ENCODE measurements at regions not wholly inside any gene's neighbourhood (a gene's known extent, or its start where the extent isn't known, plus 50 kb on each side); places are given as distances from the start of the nearest gene placed in this dataset.

DNA sequence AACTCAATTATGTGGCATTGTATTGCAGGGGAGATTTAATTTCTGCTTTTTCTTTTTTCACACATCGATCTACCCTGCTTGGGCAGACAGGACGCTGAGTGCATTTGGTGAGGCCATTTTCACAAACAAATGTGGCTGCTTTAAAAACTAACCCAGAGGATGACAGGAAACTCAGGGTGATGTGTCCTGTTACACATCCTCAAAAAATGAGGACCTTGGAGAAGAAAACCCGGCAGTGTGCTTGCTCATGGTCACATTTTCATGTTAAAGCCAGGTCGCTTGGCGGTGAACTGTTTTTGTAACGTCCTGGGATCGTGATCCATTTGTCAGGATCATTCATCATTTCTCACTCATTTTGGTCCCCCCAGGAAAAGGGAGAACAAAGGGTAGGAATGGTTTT lies 478.3 kb upstream of the ADAMTS16 start:
- Mint-ChIP-seq H3K27me3 (ENCODE audit: unreplicated experiment) (peaks cover 4% of the 10 kb centered on the region), H3K4me3 (ENCODE audit: unreplicated experiment) (peak overlapping the region; percentile 64), H3K27ac (ENCODE audit: unreplicated experiment) (peak overlapping the region; percentile 96), H3K36me3 (ENCODE audit: unreplicated experiment) (peaks cover 8% of the 10 kb centered on the region), H3K9me3 (ENCODE audit: unreplicated experiment) (peaks cover 12% of the 10 kb centered on the region), H3K4me1 (ENCODE audit: low read depth, unreplicated experiment) (peaks cover 56% of the 10 kb centered on the region)
- DNase-seq: no peak
- TF ChIP-seq, protein P1, sequence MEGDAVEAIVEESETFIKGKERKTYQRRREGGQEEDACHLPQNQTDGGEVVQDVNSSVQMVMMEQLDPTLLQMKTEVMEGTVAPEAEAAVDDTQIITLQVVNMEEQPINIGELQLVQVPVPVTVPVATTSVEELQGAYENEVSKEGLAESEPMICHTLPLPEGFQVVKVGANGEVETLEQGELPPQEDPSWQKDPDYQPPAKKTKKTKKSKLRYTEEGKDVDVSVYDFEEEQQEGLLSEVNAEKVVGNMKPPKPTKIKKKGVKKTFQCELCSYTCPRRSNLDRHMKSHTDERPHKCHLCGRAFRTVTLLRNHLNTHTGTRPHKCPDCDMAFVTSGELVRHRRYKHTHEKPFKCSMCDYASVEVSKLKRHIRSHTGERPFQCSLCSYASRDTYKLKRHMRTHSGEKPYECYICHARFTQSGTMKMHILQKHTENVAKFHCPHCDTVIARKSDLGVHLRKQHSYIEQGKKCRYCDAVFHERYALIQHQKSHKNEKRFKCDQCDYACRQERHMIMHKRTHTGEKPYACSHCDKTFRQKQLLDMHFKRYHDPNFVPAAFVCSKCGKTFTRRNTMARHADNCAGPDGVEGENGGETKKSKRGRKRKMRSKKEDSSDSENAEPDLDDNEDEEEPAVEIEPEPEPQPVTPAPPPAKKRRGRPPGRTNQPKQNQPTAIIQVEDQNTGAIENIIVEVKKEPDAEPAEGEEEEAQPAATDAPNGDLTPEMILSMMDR (IDR thresholded peaks at IDR 0.05; ENCODE audit: partially characterized antibody, unreplicated experiment): no peak

DNA sequence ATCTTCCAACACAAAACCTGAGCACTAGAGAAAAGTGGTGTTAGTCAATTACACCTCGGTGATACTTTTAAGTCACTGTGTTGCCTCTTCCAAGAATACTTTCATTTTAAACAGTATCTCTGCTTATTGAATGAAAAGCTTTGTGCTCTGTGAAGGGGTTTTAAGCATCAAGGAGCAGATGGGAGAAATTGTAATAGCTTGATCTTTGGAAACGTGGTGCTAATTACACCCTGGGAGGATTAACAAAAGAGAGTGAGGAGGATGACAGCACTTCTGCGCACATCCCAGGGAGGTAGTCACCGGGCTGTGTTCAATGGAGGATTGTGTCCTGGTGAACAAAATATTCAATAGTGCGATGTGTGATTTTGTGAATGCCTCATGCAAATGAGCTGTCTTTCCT lies 477.4 kb upstream of the ADAMTS16 start:
- TF ChIP-seq, protein P1 (IDR thresholded peaks at IDR 0.05; ENCODE audit: partially characterized antibody, unreplicated experiment): no peak
- no peak for DNase-seq
- H3K27me3 Mint-ChIP-seq (ENCODE audit: unreplicated experiment): peaks cover 4% of the 10 kb centered on the region

DNA sequence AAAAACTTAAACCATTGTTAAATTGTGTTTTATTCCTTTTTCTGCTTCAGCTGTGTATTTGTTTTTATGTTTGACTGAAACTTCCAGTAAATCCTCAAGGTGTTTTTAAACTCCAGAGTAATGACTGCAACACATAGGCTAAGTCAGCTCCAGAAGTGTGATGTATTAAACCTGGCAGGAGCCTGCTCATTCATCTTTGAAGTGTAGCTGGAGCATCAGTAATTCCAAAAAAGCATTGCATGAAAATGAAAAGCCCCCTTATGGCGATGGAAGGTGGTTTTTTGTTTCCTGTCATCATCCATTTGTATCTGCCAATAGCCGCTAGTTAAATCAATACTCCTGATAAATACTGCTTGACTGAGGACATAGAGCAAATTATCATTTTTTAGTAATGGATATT lies 474.2 kb upstream of the ADAMTS16 start:
- Mint-ChIP-seq H3K4me1 (ENCODE audit: low read depth, unreplicated experiment) (peaks cover 49% of the 10 kb centered on the region), H3K27ac (ENCODE audit: unreplicated experiment) (no peak overlapping the region)

More for the DNA sequence above, 477.4 kb upstream of the ADAMTS16 start:
- Mint-ChIP-seq H3K9me3 (ENCODE audit: unreplicated experiment) (peaks cover 12% of the 10 kb centered on the region), H3K27ac (ENCODE audit: unreplicated experiment) (peak overlapping the region; percentile 96), H3K36me3 (ENCODE audit: unreplicated experiment) (peaks cover 8% of the 10 kb centered on the region), H3K4me3 (ENCODE audit: unreplicated experiment) (peak overlapping the region; percentile 72), H3K4me1 (ENCODE audit: low read depth, unreplicated experiment) (peaks cover 59% of the 10 kb centered on the region)

DNA sequence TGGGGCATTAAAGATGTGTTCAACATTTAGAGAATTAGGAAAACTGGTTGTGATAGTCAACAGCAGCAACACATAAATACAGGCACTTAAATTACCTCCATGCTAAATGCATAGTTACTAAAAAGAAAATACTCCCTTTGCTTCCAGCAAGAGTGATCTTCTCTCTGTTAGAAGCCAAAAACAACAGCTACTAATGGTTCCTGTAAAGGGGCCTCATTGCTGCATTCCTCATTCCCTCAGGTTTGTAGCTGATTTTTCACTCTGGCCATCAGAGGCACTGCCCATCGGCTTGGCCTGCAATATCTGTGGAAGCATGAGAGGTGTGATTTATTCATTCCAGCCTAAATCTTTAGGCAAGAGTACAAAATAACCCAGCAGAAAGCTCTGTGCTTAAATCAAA lies 466.0 kb upstream of the ADAMTS16 start:
- TF ChIP-seq, protein P1 (IDR thresholded peaks at IDR 0.05; ENCODE audit: partially characterized antibody, unreplicated experiment): no peak

More for the DNA sequence above, 474.2 kb upstream of the ADAMTS16 start:
- TF ChIP-seq, protein P1 (IDR thresholded peaks at IDR 0.05; ENCODE audit: partially characterized antibody, unreplicated experiment): peak; percentile 16
- peaks cover 4% of the 10 kb centered on the region for H3K27me3 Mint-ChIP-seq (ENCODE audit: unreplicated experiment)
- DNase-seq: no peak
- no peaks in the 10 kb centered on the region for H3K36me3 Mint-ChIP-seq (ENCODE audit: unreplicated experiment)
- no peak overlapping the region for H3K4me3 Mint-ChIP-seq (ENCODE audit: unreplicated experiment)
- H3K9me3 Mint-ChIP-seq (ENCODE audit: unreplicated experiment): peaks cover 13% of the 10 kb centered on the region

DNA sequence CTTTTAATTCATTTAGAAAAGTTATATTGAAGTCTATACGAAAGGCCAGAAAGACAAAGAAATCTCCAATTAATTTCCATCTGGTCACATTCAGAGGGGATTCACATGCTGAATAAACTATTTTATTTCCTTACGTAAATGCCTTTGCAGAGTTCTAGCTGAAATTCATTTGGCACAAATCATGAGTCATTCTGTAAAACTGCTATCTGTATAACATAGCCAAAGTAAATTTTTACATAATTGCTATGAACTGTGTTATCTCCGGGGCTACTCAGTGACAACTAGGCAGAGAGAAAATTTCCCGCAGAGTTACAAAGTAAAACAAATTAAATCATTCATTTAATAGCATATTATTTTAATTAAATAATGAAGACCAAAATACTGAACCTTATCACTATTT lies 463.2 kb upstream of the ADAMTS16 start:
- no peak overlapping the region for H3K4me3 Mint-ChIP-seq (ENCODE audit: unreplicated experiment)
- TF ChIP-seq, protein P1 (IDR thresholded peaks at IDR 0.05; ENCODE audit: partially characterized antibody, unreplicated experiment): no peak
- peaks cover 2% of the 10 kb centered on the region for H3K9me3 Mint-ChIP-seq (ENCODE audit: unreplicated experiment)
- DNase-seq: no peak
- no peaks in the 10 kb centered on the region for H3K4me1 Mint-ChIP-seq (ENCODE audit: low read depth, unreplicated experiment)
- no peak overlapping the region for H3K27ac Mint-ChIP-seq (ENCODE audit: unreplicated experiment)
- no peaks in the 10 kb centered on the region for H3K27me3 Mint-ChIP-seq (ENCODE audit: unreplicated experiment)
- H3K36me3 Mint-ChIP-seq (ENCODE audit: unreplicated experiment): no peaks in the 10 kb centered on the region

More for the DNA sequence above, 466.0 kb upstream of the ADAMTS16 start:
- no peaks in the 10 kb centered on the region for H3K27me3 Mint-ChIP-seq (ENCODE audit: unreplicated experiment)
- no peak for DNase-seq
- H3K4me1 Mint-ChIP-seq (ENCODE audit: low read depth, unreplicated experiment): no peaks in the 10 kb centered on the region
- no peaks in the 10 kb centered on the region for H3K36me3 Mint-ChIP-seq (ENCODE audit: unreplicated experiment)
- peaks cover 3% of the 10 kb centered on the region for H3K9me3 Mint-ChIP-seq (ENCODE audit: unreplicated experiment)
- no peak overlapping the region for H3K4me3 Mint-ChIP-seq (ENCODE audit: unreplicated experiment)
- H3K27ac Mint-ChIP-seq (ENCODE audit: unreplicated experiment): no peak overlapping the region

Measured in glutamatergic neuron (in vitro differentiated cells).